Mesendoderm (in vitro differentiated cells): ENCODE measurements at regions not wholly inside any gene's neighbourhood (a gene's known extent, or its start where the extent isn't known, plus 50 kb on each side); places are given as distances from the start of the nearest gene placed in this dataset.
"Not testable (repeated sequence)": the region's sequence is repeated elsewhere in the genome, so short reads cannot be mapped to it uniquely, and the experiment has no call there.

Experiments used
- DNase-seq: peaks from one replicate; pipeline ENCODE4 v3.0.0; 2013
- H2AK5ac ChIP-seq: 2 replicates; pipeline ENCODE4 v1.6.1; 2013; ENCODE audit warnings: low read length, inconsistent platforms
- H2BK120ac ChIP-seq: 2 replicates; pipeline ENCODE4 v1.6.1; 2013; ENCODE audit warnings: low read depth, mild to moderate bottlenecking, low read length, moderate library complexity, mixed read lengths
- H2BK15ac ChIP-seq: replicated peaks from 2 replicates; pipeline ENCODE4 v1.6.1; 2013; ENCODE audit warnings: low read depth, mild to moderate bottlenecking, moderate library complexity
- H2BK5ac ChIP-seq: 2 replicates; pipeline ENCODE4 v1.6.1; 2013; ENCODE audit warnings: low read length, inconsistent platforms
- H3K18ac ChIP-seq: 2 replicates; pipeline ENCODE4 v1.6.1; 2013; ENCODE audit warnings: mild to moderate bottlenecking, low read length, mixed read lengths
- H3K23ac ChIP-seq: one replicate; pipeline ENCODE4 v1.6.1; 2013; ENCODE audit warnings: low read length
- H3K27ac ChIP-seq: 2 replicates; pipeline ENCODE4 v1.5.1; 2013; ENCODE audit warnings: low read depth, mild to moderate bottlenecking, inconsistent platforms, low read length, moderate library complexity
- H3K27me3 ChIP-seq: 2 replicates; pipeline ENCODE4 v1.6.1; 2013; ENCODE audit warnings: low read length, control low read depth, mild to moderate bottlenecking, inconsistent platforms; ENCODE audit not compliant: insufficient read depth, poor library complexity
- H3K36me3 ChIP-seq: 2 replicates; pipeline ENCODE4 v1.6.1; 2013; ENCODE audit warnings: low read length, inconsistent platforms; ENCODE audit not compliant: control insufficient read depth, insufficient read depth
- H3K4ac ChIP-seq: one replicate; pipeline ENCODE4 v1.6.1; 2013; ENCODE audit warnings: low read depth, mild to moderate bottlenecking, low read length, moderate library complexity
- H3K4me1 ChIP-seq: 2 replicates; pipeline ENCODE4 v1.6.1; 2013; ENCODE audit warnings: low read depth, low read length, inconsistent platforms; ENCODE audit not compliant: control insufficient read depth
- H3K4me2 ChIP-seq: 2 replicates; pipeline ENCODE4 v1.6.1; 2013; ENCODE audit warnings: low read length
- H3K4me3 ChIP-seq: 2 replicates; pipeline ENCODE4 v1.5.1; 2013; ENCODE audit warnings: mild to moderate bottlenecking, low read length
- H3K56ac ChIP-seq: one replicate; pipeline ENCODE4 v1.6.1; 2013; ENCODE audit warnings: low read length
- H3K79me1 ChIP-seq: 2 replicates; pipeline ENCODE4 v1.6.1; 2013; ENCODE audit warnings: low read length, inconsistent platforms
- H3K79me2 ChIP-seq: 2 replicates; pipeline ENCODE4 v1.6.1; 2013; ENCODE audit warnings: mild to moderate bottlenecking, low read length; ENCODE audit not compliant: control insufficient read depth, insufficient read depth
- H3K9ac ChIP-seq: 2 replicates; pipeline ENCODE4 v1.6.1; 2013; ENCODE audit warnings: low read length, inconsistent platforms
- H4K5ac ChIP-seq: one replicate; pipeline ENCODE4 v1.6.1; 2013; ENCODE audit warnings: low read length
- H4K8ac ChIP-seq: one replicate; pipeline ENCODE4 v1.6.1; 2013; ENCODE audit warnings: low read depth, mild to moderate bottlenecking, control low read depth, low read length, moderate library complexity
- WGBS: extraction: QIAGEN DNeasy Blood & Tissue Kit; methylation state at CpG from one replicate; pipeline ENCODE4 v1.1.7; 2013; ENCODE audit warnings: low lambda C conversion rate, missing lambda C conversion rate; ENCODE audit not compliant: insufficient coverage; ENCODE audit errors: extremely low coverage; 5-methylcytosine and 5-hydroxymethylcytosine counted together

GRCh38 chr6:81937296-81937937, 184.9 kb upstream of the TENT5A start:
- H3K4me1 ChIP-seq = peaks cover 4% of the 10 kb centered on the region
- no peak overlapping the region for H4K5ac ChIP-seq
- no CpG with 5 or more reads among the region's 6 CpGs for WGBS
- no peak overlapping the region for H2BK120ac ChIP-seq
- no peaks in the 10 kb centered on the region for H3K27me3 ChIP-seq
- no peak overlapping the region for H4K8ac ChIP-seq
- H3K4ac ChIP-seq = no peak overlapping the region
- no peak overlapping the region for H3K56ac ChIP-seq
- no peak overlapping the region for H3K9ac ChIP-seq
- no peak overlapping the region for H3K4me2 ChIP-seq
- no peak overlapping the region for H2BK15ac ChIP-seq
- no peak overlapping the region for H2BK5ac ChIP-seq
- no peak for DNase-seq
- H3K79me2 ChIP-seq = no peaks in the 10 kb centered on the region
- no peak overlapping the region for H3K4me3 ChIP-seq
- H3K36me3 ChIP-seq = no peaks in the 10 kb centered on the region
- H3K23ac ChIP-seq = no peak overlapping the region
- H3K18ac ChIP-seq = no peak overlapping the region
- no peak overlapping the region for H3K27ac ChIP-seq
- H2AK5ac ChIP-seq = no peak overlapping the region
- no peaks in the 10 kb centered on the region for H3K79me1 ChIP-seq

- H3K27me3 ChIP-seq = no peaks in the 10 kb centered on the region
- H3K56ac ChIP-seq = no peak overlapping the region
- no peak overlapping the region for H3K4ac ChIP-seq
- no peak overlapping the region for H3K23ac ChIP-seq
- H2BK120ac ChIP-seq = no peak overlapping the region
- no peak overlapping the region for H4K5ac ChIP-seq
- no peak overlapping the region for H3K18ac ChIP-seq
- no peak overlapping the region for H3K27ac ChIP-seq
- no peak overlapping the region for H3K4me2 ChIP-seq
- no peak overlapping the region for H4K8ac ChIP-seq
- no peak overlapping the region for H2BK15ac ChIP-seq
- no peak overlapping the region for H3K9ac ChIP-seq
- H3K4me3 ChIP-seq = no peak overlapping the region
- H3K36me3 ChIP-seq = no peaks in the 10 kb centered on the region
- DNase-seq = no peak
- no peak overlapping the region for H2AK5ac ChIP-seq
- WGBS = no CpG with 5 or more reads among the region's 1 CpG
- no peaks in the 10 kb centered on the region for H3K79me2 ChIP-seq
- no peaks in the 10 kb centered on the region for H3K79me1 ChIP-seq
- no peak overlapping the region for H2BK5ac ChIP-seq
- peaks cover 4% of the 10 kb centered on the region for H3K4me1 ChIP-seq
These were observed 182.5 kb upstream of the TENT5A start for GRCh38 chr6:81934936-81935335.

DNA sequence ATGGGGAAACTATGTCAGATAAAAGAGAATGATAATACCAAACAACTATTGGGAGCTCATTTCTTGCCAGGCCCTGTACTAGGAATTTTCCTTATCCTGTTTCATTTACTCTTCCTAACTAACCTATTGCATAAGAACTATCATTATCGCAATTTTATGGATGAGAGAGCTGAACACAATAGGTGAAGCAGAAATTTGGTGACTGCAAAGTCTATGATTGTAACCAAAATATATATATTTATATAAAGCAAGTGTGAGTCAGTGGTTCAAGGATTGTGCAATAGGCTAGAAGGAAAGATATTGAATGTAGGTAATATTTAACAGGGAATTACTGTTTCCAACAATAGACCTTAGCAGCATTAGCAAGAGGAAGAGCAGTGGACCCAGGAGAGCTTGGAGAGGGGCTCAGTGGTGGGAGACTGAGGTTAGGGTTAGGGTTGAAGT, 181.1 kb upstream of the TENT5A start:
- Histone ChIP-seq H3K56ac (no peak overlapping the region), H4K5ac (no peak overlapping the region), H3K79me1 (no peaks in the 10 kb centered on the region), H3K9ac (no peak overlapping the region), H3K27me3 (no peaks in the 10 kb centered on the region), H3K79me2 (no peaks in the 10 kb centered on the region), H3K4ac (no peak overlapping the region), H4K8ac (no peak overlapping the region), H2AK5ac (no peak overlapping the region), H3K4me3 (no peak overlapping the region), H3K4me1 (no peaks in the 10 kb centered on the region), H3K4me2 (no peak overlapping the region), H2BK15ac (no peak overlapping the region), H2BK120ac (no peak overlapping the region), H3K36me3 (no peaks in the 10 kb centered on the region), H3K18ac (no peak overlapping the region), H3K27ac (no peak overlapping the region), H3K23ac (no peak overlapping the region), H2BK5ac (no peak overlapping the region)
- no peak for DNase-seq
- WGBS = no CpG with 5 or more reads among the region's 1 CpG

- no peak overlapping the region for H2BK15ac ChIP-seq
- no CpG with 5 or more reads among the region's 3 CpGs for WGBS
- no peaks in the 10 kb centered on the region for H3K4me1 ChIP-seq
- H3K56ac ChIP-seq = no peak overlapping the region
- H2AK5ac ChIP-seq = no peak overlapping the region
- H2BK5ac ChIP-seq = no peak overlapping the region
- H4K8ac ChIP-seq = no peak overlapping the region
- no peak overlapping the region for H3K23ac ChIP-seq
- H2BK120ac ChIP-seq = no peak overlapping the region
- no peak overlapping the region for H3K27ac ChIP-seq
- H4K5ac ChIP-seq = no peak overlapping the region
- H3K4ac ChIP-seq = no peak overlapping the region
- H3K79me2 ChIP-seq = no peaks in the 10 kb centered on the region
- no peak for DNase-seq
- H3K4me2 ChIP-seq = no peak overlapping the region
- no peaks in the 10 kb centered on the region for H3K79me1 ChIP-seq
- no peak overlapping the region for H3K9ac ChIP-seq
- no peak overlapping the region for H3K4me3 ChIP-seq
- H3K27me3 ChIP-seq = no peaks in the 10 kb centered on the region
- no peak overlapping the region for H3K18ac ChIP-seq
- no peaks in the 10 kb centered on the region for H3K36me3 ChIP-seq
These were observed 180.6 kb upstream of the TENT5A start for GRCh38 chr6:81933089-81933488.

GRCh38 chr6:81932448-81932847, 180.0 kb upstream of the TENT5A start:
- H3K79me1 ChIP-seq, H3K36me3 ChIP-seq, H3K23ac ChIP-seq, H3K18ac ChIP-seq, H3K56ac ChIP-seq, H2BK15ac ChIP-seq, H3K27ac ChIP-seq, H3K4me3 ChIP-seq, H3K4me2 ChIP-seq, H3K27me3 ChIP-seq, H2BK5ac ChIP-seq, H3K9ac ChIP-seq, H3K4ac ChIP-seq, H4K5ac ChIP-seq, H2BK120ac ChIP-seq, H3K79me2 ChIP-seq, H3K4me1 ChIP-seq, H4K8ac ChIP-seq, H2AK5ac ChIP-seq, DNase-seq: not testable (repeated sequence)

DNA sequence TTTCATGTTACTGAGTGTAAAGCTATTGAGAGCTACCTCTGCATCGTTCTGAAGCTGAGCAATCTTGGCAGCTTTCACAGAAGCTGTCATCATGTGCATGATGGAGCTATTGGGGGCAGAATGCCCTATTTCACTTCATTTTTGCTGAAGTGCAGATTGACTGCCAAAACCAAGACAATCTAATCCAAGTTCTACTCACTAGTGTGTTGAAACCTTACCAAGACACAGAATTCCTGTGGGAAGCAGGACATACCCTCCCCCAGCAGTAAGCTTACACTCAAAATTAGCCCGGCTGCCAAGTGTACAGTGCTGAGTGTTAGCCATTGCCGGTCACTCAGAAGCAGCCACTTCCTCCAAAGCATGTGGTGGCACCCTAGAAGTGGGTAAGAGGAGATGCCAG, 177.3 kb upstream of the TENT5A start:
- no peak for DNase-seq
- Histone ChIP-seq H3K23ac (no peak overlapping the region), H3K36me3 (no peaks in the 10 kb centered on the region), H3K56ac (no peak overlapping the region), H3K27me3 (no peaks in the 10 kb centered on the region), H2BK5ac (no peak overlapping the region), H4K8ac (no peak overlapping the region), H3K27ac (no peak overlapping the region), H3K4me1 (no peaks in the 10 kb centered on the region), H3K79me2 (no peaks in the 10 kb centered on the region), H3K4me2 (no peak overlapping the region), H3K18ac (no peak overlapping the region), H2BK120ac (no peak overlapping the region), H2BK15ac (no peak overlapping the region), H3K9ac (no peak overlapping the region), H3K4ac (no peak overlapping the region), H4K5ac (no peak overlapping the region), H3K79me1 (no peaks in the 10 kb centered on the region), H2AK5ac (no peak overlapping the region), H3K4me3 (no peak overlapping the region)
- no CpG with 5 or more reads among the region's 3 CpGs for WGBS
